ENCODE measurements at regions not wholly inside any gene's neighbourhood (a gene's known extent, or its start where the extent isn't known, plus 50 kb on each side); places are given as distances from the start of the nearest gene placed in this dataset.

- 75% methylated on average over 3 of the region's 3 CpGs for WGBS
- H4K8ac ChIP-seq (ENCODE audit: low read length) = no peak overlapping the region
- no peaks in the 10 kb centered on the region for H3K27me3 ChIP-seq (ENCODE audit: control insufficient read depth in 1 of 2, insufficient read depth in 1 of 2, low read length in 2 of 2)
Observed at GRCh38 chr4:31417040-31417439, 696.9 kb downstream of the PCDH7 start.

GRCh38 chr4:31422006-31422405 lies 701.8 kb downstream of the PCDH7 start:
- Histone ChIP-seq H3K4me2 (ENCODE audit: low read length, poor library complexity, severe bottlenecking) (no peak overlapping the region), H2BK12ac (ENCODE audit: low read length in 2 of 2) (no peak overlapping the region), H2BK120ac (ENCODE audit: low read depth, low read length) (no peak overlapping the region), H2AK5ac (ENCODE audit: low read length, severe bottlenecking) (no peak overlapping the region), H3K4me1 (ENCODE audit: control insufficient read depth, insufficient read depth, low read depth, low read length) (no peaks in the 10 kb centered on the region), H3K79me1 (replicated peaks; ENCODE audit: low read length, poor library complexity, severe bottlenecking) (no peaks in the 10 kb centered on the region), H3K23ac (ENCODE audit: low read length in 2 of 2) (no peak overlapping the region), H2AFZ (ENCODE audit: low read depth, low read length) (no peak overlapping the region), H3K27ac (ENCODE audit: low read length, poor library complexity, severe bottlenecking) (no peak overlapping the region), H3K4me3 (ENCODE audit: insufficient read depth in 1 of 2, low read depth in 1 of 2, low read length in 2 of 2) (no peak overlapping the region), H2BK5ac (ENCODE audit: low read depth, low read length, poor library complexity, severe bottlenecking) (no peak overlapping the region), H4K8ac (ENCODE audit: low read length) (no peak overlapping the region), H3K9me3 (ENCODE audit: control insufficient read depth, low read length) (no peaks in the 10 kb centered on the region), H3K18ac (ENCODE audit: low read depth in 1 of 2, low read length in 2 of 2) (no peak overlapping the region), H3K4ac (ENCODE audit: low read depth in 1 of 2, low read length in 2 of 2) (no peak overlapping the region), H3K9ac (ENCODE audit: low read length) (no peak overlapping the region), H3K14ac (ENCODE audit: low read length in 2 of 2) (no peak overlapping the region), H2BK15ac (ENCODE audit: low read depth, poor library complexity, severe bottlenecking) (no peak overlapping the region), H3K27me3 (ENCODE audit: control insufficient read depth in 1 of 2, insufficient read depth in 1 of 2, low read length in 2 of 2) (no peaks in the 10 kb centered on the region), H4K91ac (ENCODE audit: low read length) (no peak overlapping the region), H3K36me3 (ENCODE audit: control insufficient read depth in 1 of 2, insufficient read depth in 2 of 2, low read depth in 1 of 2, low read length in 2 of 2) (no peaks in the 10 kb centered on the region)
- 87% methylated on average over 1 of the region's 2 CpGs for WGBS
- no peak for DNase-seq

More at GRCh38 chr4:31417040-31417439, 696.9 kb downstream of the PCDH7 start:
- Histone ChIP-seq H3K9me3 (ENCODE audit: control insufficient read depth, low read length) (no peaks in the 10 kb centered on the region), H3K14ac (ENCODE audit: low read length in 2 of 2) (no peak overlapping the region), H3K4me1 (ENCODE audit: control insufficient read depth, insufficient read depth, low read depth, low read length) (no peaks in the 10 kb centered on the region), H3K27ac (ENCODE audit: low read length, poor library complexity, severe bottlenecking) (no peak overlapping the region), H3K23ac (ENCODE audit: low read length in 2 of 2) (no peak overlapping the region), H2BK5ac (ENCODE audit: low read depth, low read length, poor library complexity, severe bottlenecking) (no peak overlapping the region), H3K18ac (ENCODE audit: low read depth in 1 of 2, low read length in 2 of 2) (no peak overlapping the region), H4K91ac (ENCODE audit: low read length) (no peak overlapping the region), H2AFZ (ENCODE audit: low read depth, low read length) (no peak overlapping the region), H3K4ac (ENCODE audit: low read depth in 1 of 2, low read length in 2 of 2) (no peak overlapping the region), H2BK120ac (ENCODE audit: low read depth, low read length) (no peak overlapping the region), H3K4me3 (ENCODE audit: insufficient read depth in 1 of 2, low read depth in 1 of 2, low read length in 2 of 2) (no peak overlapping the region), H2BK12ac (ENCODE audit: low read length in 2 of 2) (no peak overlapping the region), H3K9ac (ENCODE audit: low read length) (no peak overlapping the region), H2BK15ac (ENCODE audit: low read depth, poor library complexity, severe bottlenecking) (no peak overlapping the region), H3K4me2 (ENCODE audit: low read length, poor library complexity, severe bottlenecking) (no peak overlapping the region), H3K79me1 (replicated peaks; ENCODE audit: low read length, poor library complexity, severe bottlenecking) (no peaks in the 10 kb centered on the region), H3K36me3 (ENCODE audit: control insufficient read depth in 1 of 2, insufficient read depth in 2 of 2, low read depth in 1 of 2, low read length in 2 of 2) (no peaks in the 10 kb centered on the region), H2AK5ac (ENCODE audit: low read length, severe bottlenecking) (no peak overlapping the region)
- no peak for DNase-seq

- no peaks in the 10 kb centered on the region for H3K36me3 ChIP-seq (ENCODE audit: control insufficient read depth in 1 of 2, insufficient read depth in 2 of 2, low read depth in 1 of 2, low read length in 2 of 2)
Observed at GRCh38 chr4:31427691-31428090, 707.5 kb downstream of the PCDH7 start.

GRCh38 chr4:31442236-31442635 lies 722.1 kb downstream of the PCDH7 start:
- no peaks in the 10 kb centered on the region for H3K9me3 ChIP-seq (ENCODE audit: control insufficient read depth, low read length)
- no peaks in the 10 kb centered on the region for H3K4me1 ChIP-seq (ENCODE audit: control insufficient read depth, insufficient read depth, low read depth, low read length)
- DNase-seq = no peak
- 89% methylated on average over 10 of the region's 11 CpGs for WGBS
- no peak overlapping the region for H2AK5ac ChIP-seq (ENCODE audit: low read length, severe bottlenecking)
- no peak overlapping the region for H4K91ac ChIP-seq (ENCODE audit: low read length)
- H3K27ac ChIP-seq (ENCODE audit: low read length, poor library complexity, severe bottlenecking) = no peak overlapping the region
- H3K18ac ChIP-seq (ENCODE audit: low read depth in 1 of 2, low read length in 2 of 2) = no peak overlapping the region
- H2BK5ac ChIP-seq (ENCODE audit: low read depth, low read length, poor library complexity, severe bottlenecking) = no peak overlapping the region
- H3K79me1 ChIP-seq (replicated peaks; ENCODE audit: low read length, poor library complexity, severe bottlenecking) = no peaks in the 10 kb centered on the region
- no peak overlapping the region for H2BK120ac ChIP-seq (ENCODE audit: low read depth, low read length)
- no peak overlapping the region for H4K8ac ChIP-seq (ENCODE audit: low read length)
- H2AFZ ChIP-seq (ENCODE audit: low read depth, low read length) = no peak overlapping the region
- H3K4me3 ChIP-seq (ENCODE audit: insufficient read depth in 1 of 2, low read depth in 1 of 2, low read length in 2 of 2) = no peak overlapping the region
- no peak overlapping the region for H3K4ac ChIP-seq (ENCODE audit: low read depth in 1 of 2, low read length in 2 of 2)
- H3K9ac ChIP-seq (ENCODE audit: low read length) = no peak overlapping the region
- H2BK15ac ChIP-seq (ENCODE audit: low read depth, poor library complexity, severe bottlenecking) = no peak overlapping the region
- H3K36me3 ChIP-seq (ENCODE audit: control insufficient read depth in 1 of 2, insufficient read depth in 2 of 2, low read depth in 1 of 2, low read length in 2 of 2) = no peaks in the 10 kb centered on the region
- H2BK12ac ChIP-seq (ENCODE audit: low read length in 2 of 2) = no peak overlapping the region
- H3K4me2 ChIP-seq (ENCODE audit: low read length, poor library complexity, severe bottlenecking) = no peak overlapping the region
- H3K14ac ChIP-seq (ENCODE audit: low read length in 2 of 2) = no peak overlapping the region
- no peak overlapping the region for H3K23ac ChIP-seq (ENCODE audit: low read length in 2 of 2)
- no peaks in the 10 kb centered on the region for H3K27me3 ChIP-seq (ENCODE audit: control insufficient read depth in 1 of 2, insufficient read depth in 1 of 2, low read length in 2 of 2)

More at GRCh38 chr4:31427691-31428090, 707.5 kb downstream of the PCDH7 start:
- Histone ChIP-seq H2AFZ (ENCODE audit: low read depth, low read length) (no peak overlapping the region), H3K23ac (ENCODE audit: low read length in 2 of 2) (no peak overlapping the region), H2BK120ac (ENCODE audit: low read depth, low read length) (no peak overlapping the region), H3K9me3 (ENCODE audit: control insufficient read depth, low read length) (no peaks in the 10 kb centered on the region), H3K4me3 (ENCODE audit: insufficient read depth in 1 of 2, low read depth in 1 of 2, low read length in 2 of 2) (no peak overlapping the region), H4K91ac (ENCODE audit: low read length) (no peak overlapping the region), H3K79me1 (replicated peaks; ENCODE audit: low read length, poor library complexity, severe bottlenecking) (no peaks in the 10 kb centered on the region), H2AK5ac (ENCODE audit: low read length, severe bottlenecking) (no peak overlapping the region), H3K27ac (ENCODE audit: low read length, poor library complexity, severe bottlenecking) (no peak overlapping the region), H4K8ac (ENCODE audit: low read length) (no peak overlapping the region), H3K4ac (ENCODE audit: low read depth in 1 of 2, low read length in 2 of 2) (no peak overlapping the region), H3K4me2 (ENCODE audit: low read length, poor library complexity, severe bottlenecking) (no peak overlapping the region), H3K27me3 (ENCODE audit: control insufficient read depth in 1 of 2, insufficient read depth in 1 of 2, low read length in 2 of 2) (no peaks in the 10 kb centered on the region), H3K4me1 (ENCODE audit: control insufficient read depth, insufficient read depth, low read depth, low read length) (no peaks in the 10 kb centered on the region), H3K14ac (ENCODE audit: low read length in 2 of 2) (no peak overlapping the region), H2BK15ac (ENCODE audit: low read depth, poor library complexity, severe bottlenecking) (no peak overlapping the region), H3K9ac (ENCODE audit: low read length) (no peak overlapping the region), H3K18ac (ENCODE audit: low read depth in 1 of 2, low read length in 2 of 2) (no peak overlapping the region), H2BK12ac (ENCODE audit: low read length in 2 of 2) (no peak overlapping the region), H2BK5ac (ENCODE audit: low read depth, low read length, poor library complexity, severe bottlenecking) (no peak overlapping the region)
- DNase-seq = no peak
- WGBS = 94% methylated on average over 2 of the region's 3 CpGs
